GM12878 (cell line): ENCODE measurements at regions not wholly inside any gene's neighbourhood (a gene's known extent, or its start where the extent isn't known, plus 50 kb on each side); places are given as distances from the start of the nearest gene placed in this dataset.

Experiments
- CTCF ChIP-seq, 3 experiments: IDR thresholded peaks in 2 of 3; conservative IDR thresholded peaks in 1 of 3; 2 replicates each; pipeline ENCODE4 v1.5.1; 2011; ENCODE audit warnings: low read depth in 3 of 3, low read length in 3 of 3, mild to moderate bottlenecking in 3 of 3, control low read depth in 2 of 3, moderate library complexity in 2 of 3, inconsistent platforms in 1 of 3, mixed read lengths in 1 of 3; ENCODE audit not compliant: control insufficient read depth in 2 of 3, insufficient read depth in 1 of 3; ENCODE audit errors: extremely low read depth in 1 of 3
- DPF2 ChIP-seq: fragments of 450-650 bp; IDR thresholded peaks from 2 replicates; pipeline ENCODE4 v1.6.1; 2017; ENCODE audit warnings: mild to moderate bottlenecking
- E2F8 ChIP-seq: fragments of 450-650 bp; IDR thresholded peaks from 2 replicates; pipeline ENCODE4 v1.6.1; 2018; ENCODE audit warnings: mild to moderate bottlenecking, low read depth, moderate library complexity; ENCODE audit not compliant: partially characterized antibody
- ESRRA ChIP-seq: IDR thresholded peaks from 2 replicates; pipeline ENCODE4 v1.6.1; 2012; ENCODE audit warnings: mild to moderate bottlenecking, low read length, improper control_type of control experiment
- EZH2 ChIP-seq: IDR thresholded peaks from 2 replicates; pipeline ENCODE4 v1.6.1; 2012; ENCODE audit warnings: low read depth, mild to moderate bottlenecking, control low read depth, inconsistent platforms, low read length, borderline replicate concordance; ENCODE audit not compliant: control insufficient read depth
- JUND ChIP-seq: IDR thresholded peaks from 2 replicates; pipeline ENCODE4 v1.6.1; 2012; ENCODE audit warnings: low read depth, mild to moderate bottlenecking, low read length, improper control_type of control experiment, moderate library complexity
- NFXL1 ChIP-seq: fragments of 450-650 bp; IDR thresholded peaks from 2 replicates; pipeline ENCODE4 v1.6.1; 2017; ENCODE audit warnings: antibody characterized with exemption, mild to moderate bottlenecking, borderline replicate concordance
- POLR2A ChIP-seq: IDR thresholded peaks from 2 replicates; pipeline ENCODE4 v1.6.1; 2011; ENCODE audit warnings: low read depth, mild to moderate bottlenecking, low read length
- TCF12 ChIP-seq: IDR thresholded peaks from 2 replicates; pipeline ENCODE4 v1.6.1; 2011; ENCODE audit warnings: low read depth, mild to moderate bottlenecking, low read length
- USF1 ChIP-seq: IDR thresholded peaks from 2 replicates; pipeline ENCODE4 v1.6.1; 2011; ENCODE audit warnings: borderline replicate concordance, low read depth, mild to moderate bottlenecking, moderate library complexity, mixed read lengths, low read length; ENCODE audit not compliant: insufficient read depth; ENCODE audit errors: extremely low read length

- TF ChIP-seq CTCF (IDR thresholded peaks at IDR 0.05 in 2 of 3, conservative IDR thresholded peaks at IDR 0.05 in 1 of 3; ENCODE audit: control insufficient read depth in 2 of 3, extremely low read depth in 1 of 3, insufficient read depth in 1 of 3, low read depth in 3 of 3, low read length in 3 of 3) (no peak), E2F8 (no peak), EZH2 (no peak), JUND (no peak), NFXL1 (no peak), DPF2 (no peak), POLR2A (no peak), TCF12 (no peak), USF1 (no peak), ESRRA (no peak)
Measured at GRCh38 chr13:44651209-44651608, 75.1 kb upstream of the TSC22D1 start.
